ENCODE measurements at regions not wholly inside any gene's neighbourhood (a gene's known extent, or its start where the extent isn't known, plus 50 kb on each side); places are given as distances from the start of the nearest gene placed in this dataset.

DNA sequence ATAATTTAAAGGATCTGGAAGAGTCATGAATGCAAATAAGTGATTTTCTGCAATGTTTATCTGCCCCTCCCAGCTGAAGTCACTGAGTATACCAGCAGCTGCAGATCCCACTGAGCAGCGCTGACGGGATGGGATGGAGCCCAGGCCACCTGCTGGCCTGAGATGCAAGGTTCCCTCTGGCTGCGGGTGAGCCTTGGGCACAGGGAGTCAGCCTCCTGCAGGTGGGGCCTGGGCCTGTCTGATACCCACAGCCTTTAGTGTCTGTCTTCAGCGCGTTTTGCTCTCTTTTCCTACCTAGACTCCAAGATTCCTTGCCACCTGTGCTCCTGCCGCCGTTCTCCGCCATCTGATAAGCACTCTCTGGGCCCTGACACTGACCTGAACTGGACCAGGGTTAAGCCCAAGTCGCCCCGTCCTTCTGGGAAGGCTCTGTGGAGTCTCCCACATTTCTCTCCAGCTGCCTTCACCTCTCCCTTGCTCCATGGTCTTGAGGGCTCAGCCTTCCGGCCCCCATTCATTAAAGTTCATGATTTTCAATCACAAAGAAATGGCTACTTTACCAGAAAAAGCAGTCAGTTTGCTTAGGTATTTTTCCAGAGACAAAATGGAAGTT is 223.1 kb upstream of the FAT1 start:
- TF ChIP-seq, protein P1, sequence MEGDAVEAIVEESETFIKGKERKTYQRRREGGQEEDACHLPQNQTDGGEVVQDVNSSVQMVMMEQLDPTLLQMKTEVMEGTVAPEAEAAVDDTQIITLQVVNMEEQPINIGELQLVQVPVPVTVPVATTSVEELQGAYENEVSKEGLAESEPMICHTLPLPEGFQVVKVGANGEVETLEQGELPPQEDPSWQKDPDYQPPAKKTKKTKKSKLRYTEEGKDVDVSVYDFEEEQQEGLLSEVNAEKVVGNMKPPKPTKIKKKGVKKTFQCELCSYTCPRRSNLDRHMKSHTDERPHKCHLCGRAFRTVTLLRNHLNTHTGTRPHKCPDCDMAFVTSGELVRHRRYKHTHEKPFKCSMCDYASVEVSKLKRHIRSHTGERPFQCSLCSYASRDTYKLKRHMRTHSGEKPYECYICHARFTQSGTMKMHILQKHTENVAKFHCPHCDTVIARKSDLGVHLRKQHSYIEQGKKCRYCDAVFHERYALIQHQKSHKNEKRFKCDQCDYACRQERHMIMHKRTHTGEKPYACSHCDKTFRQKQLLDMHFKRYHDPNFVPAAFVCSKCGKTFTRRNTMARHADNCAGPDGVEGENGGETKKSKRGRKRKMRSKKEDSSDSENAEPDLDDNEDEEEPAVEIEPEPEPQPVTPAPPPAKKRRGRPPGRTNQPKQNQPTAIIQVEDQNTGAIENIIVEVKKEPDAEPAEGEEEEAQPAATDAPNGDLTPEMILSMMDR (IDR thresholded peaks at IDR 0.05), result peak in 2 of 4 donors; percentile 5 to 24
- TF ChIP-seq POLR2A (IDR thresholded peaks at IDR 0.05), result no peak
